HEK293T (cell line): ENCODE measurements at regions not wholly inside any gene's neighbourhood (a gene's known extent, or its start where the extent isn't known, plus 50 kb on each side); places are given as distances from the start of the nearest gene placed in this dataset.

Experiments used
- CTCF ChIA-PET: fragments of 350-600 bp; formaldehyde crosslinking; extraction: SDS; loops from one replicate; lab custom pipeline; 2021; ENCODE audit warnings: antibody characterized with exemption, inconsistent platforms; lab: Yijun Ruan, JAX
- POLR2A ChIA-PET: fragments of 350-600 bp; formaldehyde crosslinking; extraction: SDS; loops from one replicate; lab custom pipeline; 2020; ENCODE audit warnings: antibody characterized with exemption, inconsistent platforms; lab: Yijun Ruan, JAX
- DNase-seq: peaks from one replicate; pipeline ENCODE4 v3.0.0; 2012; ENCODE audit warnings: mixed read lengths; ENCODE audit errors: extremely low spot score
- ARNT ChIP-seq: fragments of 450-650 bp; IDR thresholded peaks from 2 replicates; pipeline ENCODE4 v1.6.1; 2017; ENCODE audit warnings: mild to moderate bottlenecking
- BHLHE40 ChIP-seq: fragments of 450-650 bp; IDR thresholded peaks from 2 replicates; pipeline ENCODE4 v1.6.1; 2016; ENCODE audit warnings: mild to moderate bottlenecking, moderate library complexity, borderline replicate concordance
- CTBP1 ChIP-seq: fragments of 450-650 bp; IDR thresholded peaks from 2 replicates; pipeline ENCODE4 v1.6.1; 2016; ENCODE audit warnings: borderline replicate concordance
- ELF4 ChIP-seq: fragments of 450-650 bp; IDR thresholded peaks from 2 replicates; pipeline ENCODE4 v1.6.1; 2017; ENCODE audit warnings: antibody characterized with exemption
- FOXA1 ChIP-seq: fragments of 450-650 bp; IDR thresholded peaks from 2 replicates; pipeline ENCODE4 v1.6.1; 2016; ENCODE audit warnings: mild to moderate bottlenecking
- FOXK2 ChIP-seq: fragments of 450-650 bp; IDR thresholded peaks from 2 replicates; pipeline ENCODE4 v1.6.1; 2016; ENCODE audit warnings: mild to moderate bottlenecking
- FOXM1 ChIP-seq: fragments of 450-650 bp; IDR thresholded peaks from 2 replicates; pipeline ENCODE4 v1.6.1; 2017; ENCODE audit warnings: mild to moderate bottlenecking, borderline replicate concordance
- HDGF ChIP-seq: fragments of 450-650 bp; IDR thresholded peaks from 2 replicates; pipeline ENCODE4 v1.6.1; 2017; ENCODE audit warnings: antibody characterized with exemption, borderline replicate concordance
- L3MBTL2 ChIP-seq: fragments of 450-650 bp; conservative IDR thresholded peaks from 2 replicates; pipeline ENCODE4 v1.6.1; 2016; ENCODE audit warnings: mild to moderate bottlenecking
- LEF1 ChIP-seq: fragments of 450-650 bp; IDR thresholded peaks from 2 replicates; pipeline ENCODE4 v1.6.1; 2017; ENCODE audit warnings: mild to moderate bottlenecking, borderline replicate concordance
- NFRKB ChIP-seq: fragments of 450-650 bp; IDR thresholded peaks from 2 replicates; pipeline ENCODE4 v1.6.1; 2016; ENCODE audit warnings: mild to moderate bottlenecking, moderate library complexity
- SP1 ChIP-seq: fragments of 450-650 bp; IDR thresholded peaks from 2 replicates; pipeline ENCODE4 v1.6.1; 2017
- SUZ12 ChIP-seq: fragments of 450-650 bp; IDR thresholded peaks from 2 replicates; pipeline ENCODE4 v1.6.1; 2016; ENCODE audit warnings: mild to moderate bottlenecking
- TARDBP ChIP-seq: fragments of 450-650 bp; IDR thresholded peaks from 2 replicates; pipeline ENCODE4 v1.6.1; 2016
- ZNF384 ChIP-seq: fragments of 450-650 bp; IDR thresholded peaks from 2 replicates; pipeline ENCODE4 v1.6.1; 2016
- TF ChIP-seq, protein P1 (sequence below): fragments of 450-650 bp; IDR thresholded peaks from 2 replicates; pipeline ENCODE4 v1.6.1; 2016

DNA sequence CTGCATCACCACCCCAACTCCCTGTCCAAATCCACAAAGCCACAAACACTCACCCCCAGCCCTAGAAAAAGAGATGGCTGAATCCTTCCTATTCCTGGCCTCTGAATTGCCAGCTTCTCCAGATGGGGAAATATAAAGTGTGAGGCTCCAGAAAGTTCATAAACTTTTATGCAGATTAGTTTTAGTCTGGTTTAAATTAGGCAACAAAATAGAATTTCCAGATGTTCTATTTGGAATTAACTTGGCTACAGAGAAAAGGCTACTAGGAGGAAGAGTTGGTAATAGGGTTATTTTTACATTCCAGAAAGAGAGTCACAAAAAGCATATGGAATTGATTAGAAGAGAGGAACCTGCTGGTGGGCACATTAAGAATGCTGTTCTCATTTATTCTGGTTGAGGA lies 56.0 kb downstream of the EN1 start:
- POLR2A ChIA-PET: no interaction called here
- DNase-seq: no peak
- CTCF ChIA-PET: interaction anchor here (0.6 to 0.9 kb wide), 2 partner anchors 10 to 21 kb away, joined by 3 to 4 read pairs; no protein-coding TSS in a partner anchor
- no peak for TF ChIP-seq CTBP1
- no peak for TF ChIP-seq ARNT
- TF ChIP-seq LEF1: no peak
- no peak for TF ChIP-seq FOXM1
- TF ChIP-seq SP1: no peak
- TF ChIP-seq ZNF384: no peak
- TF ChIP-seq HDGF: no peak
- TF ChIP-seq BHLHE40: no peak
- TF ChIP-seq, protein P1, sequence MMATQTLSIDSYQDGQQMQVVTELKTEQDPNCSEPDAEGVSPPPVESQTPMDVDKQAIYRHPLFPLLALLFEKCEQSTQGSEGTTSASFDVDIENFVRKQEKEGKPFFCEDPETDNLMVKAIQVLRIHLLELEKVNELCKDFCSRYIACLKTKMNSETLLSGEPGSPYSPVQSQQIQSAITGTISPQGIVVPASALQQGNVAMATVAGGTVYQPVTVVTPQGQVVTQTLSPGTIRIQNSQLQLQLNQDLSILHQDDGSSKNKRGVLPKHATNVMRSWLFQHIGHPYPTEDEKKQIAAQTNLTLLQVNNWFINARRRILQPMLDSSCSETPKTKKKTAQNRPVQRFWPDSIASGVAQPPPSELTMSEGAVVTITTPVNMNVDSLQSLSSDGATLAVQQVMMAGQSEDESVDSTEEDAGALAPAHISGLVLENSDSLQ: no peak
- no peak for TF ChIP-seq FOXK2
- no peak for TF ChIP-seq L3MBTL2
- TF ChIP-seq ELF4: no peak
- no peak for TF ChIP-seq FOXA1
- TF ChIP-seq TARDBP: no peak

DNA sequence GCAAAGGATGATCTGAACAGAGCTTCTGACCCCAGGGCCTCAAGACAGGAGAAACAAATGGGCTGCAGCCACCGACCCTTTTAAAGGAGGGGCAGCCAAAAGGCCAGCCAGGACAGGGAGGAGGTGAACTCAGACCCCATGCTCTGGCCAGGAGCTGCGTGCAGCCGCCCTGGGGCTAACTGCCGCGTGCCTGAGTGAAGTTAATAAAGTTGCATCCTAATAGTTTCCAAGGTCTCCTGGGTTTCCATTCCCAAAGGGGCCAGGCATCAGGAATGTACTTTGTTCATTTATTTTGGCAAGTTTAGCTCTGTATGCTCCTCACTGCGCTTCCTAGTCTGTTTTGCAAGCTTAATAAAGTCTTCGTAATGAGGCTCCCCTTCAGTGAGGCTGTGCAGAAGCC lies 60.7 kb downstream of the EN1 start:
- POLR2A ChIA-PET: no interaction called here
- TF ChIP-seq BHLHE40: no peak
- no peak for TF ChIP-seq FOXA1
- TF ChIP-seq CTBP1: no peak
- no peak for TF ChIP-seq TARDBP
- no peak for TF ChIP-seq LEF1
- CTCF ChIA-PET: no interaction called here
- DNase-seq: no peak

DNA sequence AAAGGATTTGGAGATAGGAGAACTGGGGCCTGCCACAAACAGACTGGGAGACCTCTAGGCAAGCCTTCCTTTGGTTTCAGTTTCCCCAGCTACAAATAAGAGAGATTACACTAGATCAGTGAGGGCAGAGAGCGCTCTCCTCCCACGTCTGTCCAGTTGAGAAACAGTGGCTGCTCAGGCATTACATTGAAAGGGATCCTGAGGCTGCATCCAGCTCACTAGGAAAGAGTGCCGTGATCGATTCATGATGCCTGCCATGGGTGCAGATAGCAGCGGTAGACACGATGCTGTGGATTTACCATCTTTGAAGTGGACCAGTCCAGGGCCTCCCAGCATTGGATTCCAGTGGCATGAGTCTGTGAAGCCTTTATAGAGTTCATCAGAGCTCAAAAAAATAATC lies 62.6 kb downstream of the EN1 start:
- POLR2A ChIA-PET: no interaction called here
- CTCF ChIA-PET: no interaction called here
- TF ChIP-seq BHLHE40 (no peak), NFRKB (no peak)
- TF ChIP-seq, protein P1: no peak
- no peak for DNase-seq

DNA sequence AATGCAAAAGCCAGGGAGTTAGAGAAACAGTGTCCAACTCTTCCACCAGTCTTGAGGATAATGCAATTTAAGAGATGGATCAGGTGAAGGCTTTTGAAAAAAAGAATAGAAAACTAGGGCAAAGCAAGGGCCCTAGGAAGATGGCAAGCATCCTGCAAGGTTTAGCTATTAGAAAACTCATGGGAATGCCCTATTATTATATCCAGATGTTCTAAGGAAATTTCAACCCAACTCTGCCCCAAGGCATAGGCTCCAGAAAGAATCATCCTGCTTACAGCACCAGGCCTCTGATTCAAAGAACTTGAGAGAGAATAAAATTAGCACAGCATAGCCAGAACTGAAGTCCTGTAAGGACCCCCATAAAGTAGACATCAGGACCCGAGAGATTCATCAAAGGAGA lies 68.1 kb downstream of the EN1 start:
- POLR2A ChIA-PET: no interaction called here
- TF ChIP-seq ELF4 (no peak), ZNF384 (no peak), BHLHE40 (no peak), CTBP1 (no peak), FOXK2 (no peak), SP1 (no peak), HDGF (no peak), LEF1 (no peak), ARNT (no peak), FOXA1 (no peak), SUZ12 (no peak), TARDBP (no peak), FOXM1 (no peak), L3MBTL2 (no peak), NFRKB (no peak)
- TF ChIP-seq, protein P1: no peak
- no peak for DNase-seq
- CTCF ChIA-PET: no interaction called here

DNA sequence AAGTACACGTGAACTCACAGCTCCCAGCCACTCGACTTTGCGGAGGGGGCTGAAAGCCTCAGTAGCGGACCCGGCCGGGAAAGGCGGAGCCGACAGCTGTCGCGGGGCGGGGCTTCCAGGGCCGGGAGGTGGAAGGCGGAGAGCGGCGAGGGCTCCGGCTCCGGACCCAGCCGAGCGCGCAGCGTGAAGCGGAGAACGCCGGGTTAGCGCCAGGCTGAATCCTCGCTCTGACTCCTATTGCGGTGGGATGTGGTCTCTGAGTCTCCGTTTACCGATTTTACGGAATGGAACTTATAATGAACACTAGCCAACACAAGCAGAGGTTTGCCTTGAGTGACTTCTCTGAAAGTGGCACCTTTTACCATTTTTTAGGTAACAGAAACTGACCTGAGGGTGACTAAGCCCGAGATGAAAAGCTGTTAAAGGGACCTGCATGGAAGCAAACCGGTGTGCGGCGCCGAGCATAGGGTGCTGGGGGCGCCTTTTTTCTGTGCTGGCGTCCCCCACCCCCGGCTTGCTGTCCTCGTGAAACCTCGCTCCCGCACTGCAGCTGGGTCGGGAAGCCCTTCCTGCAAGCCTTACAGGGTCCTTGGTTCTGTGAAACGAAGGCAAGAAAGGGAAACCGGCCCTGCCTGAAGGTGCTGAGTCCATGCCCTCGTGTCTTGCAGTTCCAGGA lies 72.9 kb downstream of the EN1 start:
- TF ChIP-seq ELF4 (no peak), TARDBP (no peak), L3MBTL2 (peak; percentile 36; the same call in 1 of the 2 replicates)
- POLR2A ChIA-PET: interaction anchor here (1.0 kb wide), 1 partner anchor 71 kb away, joined by 3 read pairs; no protein-coding TSS in a partner anchor
- DNase-seq: peak; percentile 83
- CTCF ChIA-PET: interaction anchor here (1.8 kb wide), 1 partner anchor 81 kb away, joined by 6 read pairs; no protein-coding TSS in a partner anchor

DNA sequence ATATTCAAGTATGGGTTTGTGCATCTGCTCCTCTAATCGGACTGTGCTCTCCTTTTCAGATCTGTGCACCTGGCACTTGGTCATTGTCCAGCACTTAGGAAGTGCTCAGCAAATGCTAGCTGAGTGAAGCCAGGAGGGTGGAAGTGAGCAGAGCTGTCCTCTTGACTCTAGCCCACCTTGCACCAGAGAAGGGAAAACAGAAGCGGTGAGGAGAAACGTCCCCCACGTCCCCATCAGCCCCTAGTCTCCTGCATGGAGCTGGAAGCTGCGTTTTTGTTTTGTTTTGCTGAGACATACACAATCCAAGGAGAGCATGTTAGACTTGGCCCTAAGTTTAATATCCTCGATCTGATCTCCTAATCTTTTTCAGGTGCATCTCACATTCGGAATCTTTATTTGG lies 73.6 kb downstream of the EN1 start:
- ChIA-PET POLR2A (interaction anchor here (1.0 kb wide), 1 partner anchor 72 kb away, joined by 3 read pairs; no protein-coding TSS in a partner anchor), CTCF (interaction anchor here (1.8 kb wide), 1 partner anchor 82 kb away, joined by 6 read pairs; no protein-coding TSS in a partner anchor)
- no peak for TF ChIP-seq LEF1
- no peak for TF ChIP-seq L3MBTL2
- no peak for TF ChIP-seq FOXK2
- no peak for TF ChIP-seq BHLHE40
- no peak for TF ChIP-seq HDGF
- no peak for TF ChIP-seq FOXM1
- TF ChIP-seq SP1: no peak
- TF ChIP-seq SUZ12: no peak
- TF ChIP-seq, protein P1: no peak
- TF ChIP-seq ARNT: no peak
- no peak for TF ChIP-seq NFRKB
- no peak for TF ChIP-seq ZNF384
- DNase-seq: no peak
